Right hindlimb (tissue), 1 donor: ENCODE measurements at regions not wholly inside any gene's neighbourhood (a gene's known extent, or its start where the extent isn't known, plus 50 kb on each side); places are given as distances from the start of the nearest gene placed in this dataset.

Experiments used
- DNase-seq: peaks from one replicate; pipeline ENCODE4 v3.0.0-alpha.2; 2018

DNA sequence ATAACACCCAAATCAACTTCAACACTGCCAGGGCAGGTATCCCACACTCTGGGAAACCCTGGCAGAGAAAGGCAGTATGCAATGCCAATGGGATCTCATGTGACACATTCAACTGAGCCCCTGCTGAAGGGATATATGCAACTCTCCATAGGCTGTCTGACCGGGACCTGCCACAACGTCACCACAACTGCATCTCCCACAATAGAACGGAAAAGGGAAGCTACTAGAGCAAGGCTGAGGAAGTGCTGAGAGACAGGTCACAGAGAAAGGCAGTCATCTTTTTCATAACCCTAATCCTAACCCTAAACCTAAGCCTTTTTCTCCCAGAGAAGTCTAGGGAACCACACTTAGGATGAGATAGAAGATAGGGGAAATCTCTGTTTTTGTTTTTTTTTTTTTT lies 345.9 kb upstream of the CD180 start:
- no peak for DNase-seq

DNA sequence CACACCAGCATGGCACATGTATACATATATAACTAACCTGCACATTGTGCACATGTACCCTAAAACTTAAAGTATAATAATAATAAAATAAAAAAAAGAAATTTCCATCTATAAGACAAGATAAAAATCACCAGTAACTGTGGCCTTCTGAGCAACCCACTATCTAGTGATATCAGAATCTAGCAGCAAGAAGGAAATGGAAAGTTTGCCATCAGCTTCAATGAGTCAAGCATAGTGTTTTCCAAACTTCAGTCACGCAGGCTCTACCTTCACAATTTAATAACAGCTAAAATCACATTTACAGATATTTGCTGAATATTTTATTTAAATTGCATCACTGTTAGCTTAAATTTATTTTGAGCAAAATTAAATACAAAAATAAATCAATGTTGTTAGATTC lies 345.3 kb upstream of the CD180 start:
- DNase-seq: no peak

GRCh38 chr5:67538855-67539506 lies 342.4 kb upstream of the CD180 start:
- no peak for DNase-seq

- no peak for DNase-seq
Measured at GRCh38 chr5:67537439-67538148, 341.0 kb upstream of the CD180 start.

- no peak for DNase-seq
Measured at GRCh38 chr5:67536866-67537265, 340.3 kb upstream of the CD180 start.

DNA sequence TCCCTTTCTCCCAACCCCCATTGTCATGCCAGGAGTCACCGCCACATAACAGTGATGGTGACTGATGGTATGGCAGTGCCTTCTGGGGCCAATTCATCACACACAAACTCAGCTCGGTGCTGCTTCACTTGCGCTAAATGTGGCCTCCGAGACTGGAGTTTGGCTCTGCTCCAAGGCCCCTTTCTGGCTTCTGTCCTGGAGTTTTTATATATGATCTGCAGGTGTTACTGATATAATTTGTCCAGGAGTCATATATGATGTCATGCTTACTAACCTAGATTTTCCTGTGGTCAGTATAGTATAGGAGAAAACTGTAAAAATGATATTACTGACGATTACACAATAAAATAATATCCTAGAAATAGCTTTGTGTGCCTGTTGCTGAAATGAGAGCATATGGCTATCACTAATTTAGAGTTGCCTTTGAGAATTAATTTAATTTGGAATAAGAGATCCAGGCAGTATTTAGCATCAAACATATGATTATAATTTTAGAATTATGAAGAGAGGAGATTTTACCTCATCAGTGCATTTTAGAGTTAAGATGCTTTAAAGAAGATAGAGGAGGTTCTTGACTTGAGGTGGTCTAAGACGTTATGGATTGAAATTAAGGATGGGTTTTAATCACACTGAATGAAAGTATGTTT lies 334.1 kb upstream of the CD180 start:
- peak; percentile 46 for DNase-seq

- DNase-seq: no peak
Measured at GRCh38 chr5:67528953-67529352, 332.4 kb upstream of the CD180 start.

DNA sequence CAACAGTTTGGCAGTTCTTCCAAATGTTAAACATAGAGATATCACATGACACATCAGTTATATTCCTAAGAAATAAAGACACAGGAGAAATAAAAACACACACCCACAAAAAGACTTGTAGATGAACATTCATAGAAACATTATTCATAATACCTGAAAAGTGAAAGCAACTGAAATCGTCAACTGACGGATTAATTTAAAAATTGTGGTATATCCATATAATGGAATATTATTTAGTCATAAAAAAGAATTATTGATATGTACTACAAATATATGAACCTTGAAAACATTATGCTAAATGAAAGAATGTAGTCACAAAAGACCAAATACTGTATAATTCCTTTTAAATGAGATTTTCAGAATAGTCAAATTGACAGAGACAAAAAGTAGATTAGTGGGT lies 330.2 kb upstream of the CD180 start:
- DNase-seq: no peak

DNA sequence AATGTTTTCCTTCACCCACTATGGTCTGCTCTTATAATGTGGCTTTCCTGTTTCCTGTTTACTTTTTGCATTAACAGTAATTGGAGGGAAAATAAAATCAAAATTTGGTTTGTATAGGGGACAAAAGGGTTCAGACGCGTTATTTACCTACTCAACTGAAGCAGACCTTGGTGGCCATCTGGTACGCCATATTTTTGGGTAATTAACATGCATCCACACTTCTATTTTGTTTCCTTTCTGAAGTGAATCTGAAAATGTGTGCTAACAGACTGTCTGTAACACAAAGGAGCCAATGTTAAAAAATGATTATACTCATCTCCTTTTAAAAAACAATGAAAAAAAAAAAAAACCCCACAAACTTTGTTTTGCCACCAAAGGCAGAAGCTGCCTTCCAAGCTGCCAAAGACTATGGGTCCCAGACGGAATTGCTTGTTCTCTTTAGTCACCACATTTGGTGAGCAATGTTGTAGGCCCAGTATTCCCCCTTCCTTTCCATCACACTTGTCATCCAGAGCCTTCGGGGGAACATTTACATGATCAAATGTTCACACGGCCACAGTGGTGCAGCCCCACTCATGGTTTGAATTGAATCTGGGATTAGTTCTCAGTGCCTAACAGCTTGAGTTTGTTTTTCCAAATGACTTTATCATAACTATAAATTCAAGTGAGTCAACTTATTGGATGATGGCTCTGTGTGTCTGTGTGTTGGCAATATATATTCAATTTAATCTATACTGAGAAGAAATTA lies 323.7 kb upstream of the CD180 start:
- DNase-seq: no peak

- no peak for DNase-seq
Measured at GRCh38 chr5:67518227-67518626, 321.6 kb upstream of the CD180 start.

DNA sequence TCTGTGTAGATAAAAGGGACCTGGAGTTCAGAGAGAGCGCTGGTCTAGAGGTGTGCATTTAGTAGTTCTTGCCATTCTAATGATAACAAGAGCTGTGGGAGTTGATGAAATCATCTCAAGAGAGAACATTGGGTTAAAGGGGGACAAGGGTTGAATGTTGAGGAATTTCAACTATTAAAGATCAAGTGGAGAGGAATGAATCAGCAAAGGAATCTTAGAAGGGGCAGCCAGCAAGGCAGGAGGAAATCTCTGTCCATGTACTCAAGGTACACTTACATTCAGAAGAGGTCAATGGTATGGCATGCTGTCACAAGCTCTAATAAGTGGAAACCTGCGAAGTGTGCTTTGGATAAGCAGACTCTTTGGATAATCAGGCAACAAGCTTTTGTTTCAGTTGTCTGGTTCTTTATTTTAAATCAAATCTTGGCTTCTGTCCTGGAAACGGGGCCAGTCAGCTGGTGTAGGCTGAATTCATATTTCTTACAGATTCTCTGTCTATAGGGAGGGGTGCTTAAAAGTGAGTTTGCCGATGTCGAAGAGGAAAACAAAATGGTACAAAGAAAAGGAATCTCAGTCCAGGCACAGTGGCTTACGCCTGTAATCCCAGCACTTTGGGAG lies 320.5 kb upstream of the CD180 start:
- DNase-seq: no peak

- no peak for DNase-seq
Measured at GRCh38 chr5:67515762-67516161, 319.2 kb upstream of the CD180 start.

GRCh38 chr5:67515020-67515689 lies 318.6 kb upstream of the CD180 start:
- DNase-seq: no peak

GRCh38 chr5:67512758-67513157 lies 316.2 kb upstream of the CD180 start:
- no peak for DNase-seq

GRCh38 chr5:67511911-67512310 lies 315.3 kb upstream of the CD180 start:
- no peak for DNase-seq

GRCh38 chr5:67510204-67510603 lies 313.6 kb upstream of the CD180 start:
- DNase-seq: no peak

- no peak for DNase-seq
Measured at GRCh38 chr5:67509402-67510186, 313.0 kb upstream of the CD180 start.

DNA sequence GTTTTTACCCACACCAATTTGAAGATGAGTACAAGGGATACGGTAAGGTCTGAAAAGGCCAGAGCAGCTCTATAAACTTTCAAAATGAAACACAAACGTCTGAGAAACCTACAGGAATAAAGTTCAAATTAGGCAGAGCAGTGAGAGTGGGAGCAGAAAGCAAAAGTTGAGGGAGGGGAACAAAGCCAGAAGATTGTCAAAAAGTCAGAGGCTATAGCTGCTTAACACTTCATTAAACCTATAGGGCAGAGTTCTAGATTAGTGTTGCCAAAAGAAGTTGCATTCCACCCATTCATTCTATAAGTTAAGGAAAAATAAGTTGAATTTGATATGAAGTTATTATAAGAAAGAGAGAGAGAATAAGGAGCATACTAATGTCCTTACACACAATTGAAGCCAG lies 309.6 kb upstream of the CD180 start:
- no peak for DNase-seq

- DNase-seq: no peak
Measured at GRCh38 chr5:67502951-67503350, 306.4 kb upstream of the CD180 start.

DNA sequence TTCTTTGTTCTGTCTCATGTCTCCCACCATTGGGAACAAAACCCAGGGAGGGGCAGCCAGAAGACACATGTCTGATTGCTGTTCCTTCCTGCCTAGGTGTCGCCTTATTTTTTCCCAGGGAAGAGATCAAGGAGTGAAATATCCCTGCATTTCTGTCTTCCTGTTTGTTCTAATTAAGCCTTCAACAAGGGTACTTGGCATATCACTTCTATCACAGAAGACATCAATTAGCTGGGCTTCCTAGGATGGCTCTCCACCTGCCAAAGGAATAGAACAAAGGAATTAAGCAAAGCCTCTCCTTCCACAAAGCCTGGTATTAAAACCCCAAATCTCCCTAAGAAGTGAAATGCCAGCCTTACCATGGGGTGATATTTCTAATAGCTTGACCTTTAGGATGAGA lies 299.5 kb upstream of the CD180 start:
- no peak for DNase-seq

DNA sequence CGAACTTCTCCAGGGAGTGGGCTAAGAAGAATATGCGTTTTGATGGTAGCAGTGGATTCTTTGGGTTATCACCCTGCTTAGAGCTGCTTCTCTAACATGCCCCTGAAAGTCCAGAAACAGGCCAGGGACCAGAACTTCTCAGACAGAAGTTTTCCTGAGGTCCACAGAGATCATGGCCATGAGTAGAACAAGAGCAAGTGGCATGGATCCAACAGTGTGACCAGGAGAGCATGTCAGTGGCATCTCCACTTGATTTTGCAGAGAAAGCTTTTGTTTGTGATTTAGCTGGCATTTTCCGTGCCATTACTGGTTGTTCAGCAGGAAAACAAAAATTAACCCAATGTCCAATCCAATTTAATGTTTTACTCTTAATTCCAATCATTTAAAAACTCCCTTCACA lies 298.5 kb upstream of the CD180 start:
- DNase-seq: no peak
